IPS-18a (cell line): ENCODE measurements at regions not wholly inside any gene's neighbourhood (a gene's known extent, or its start where the extent isn't known, plus 50 kb on each side); places are given as distances from the start of the nearest gene placed in this dataset.
A peak's percentile ranks its signal among the peaks of the same experiment; 100 is the strongest.
"Not testable (repeated sequence)": the region's sequence is repeated elsewhere in the genome, so short reads cannot be mapped to it uniquely, and the experiment has no call there.

Experiments used
- H3K27ac ChIP-seq: one replicate; pipeline ENCODE4 v1.5.1; 2013; ENCODE audit warnings: low read length
- H3K27me3 ChIP-seq: one replicate; pipeline ENCODE4 v1.6.1; 2013; ENCODE audit warnings: mild to moderate bottlenecking, low read length; ENCODE audit not compliant: control insufficient read depth, insufficient read depth
- H3K36me3 ChIP-seq: one replicate; pipeline ENCODE4 v1.6.1; 2013; ENCODE audit warnings: low read depth, low read length; ENCODE audit not compliant: control insufficient read depth
- H3K4me1 ChIP-seq: one replicate; pipeline ENCODE4 v1.6.1; 2013; ENCODE audit warnings: low read depth, low read length; ENCODE audit not compliant: control insufficient read depth
- H3K4me3 ChIP-seq: one replicate; pipeline ENCODE4 v1.5.1; 2013; ENCODE audit warnings: low read length
- H3K9ac ChIP-seq: one replicate; pipeline ENCODE4 v1.6.1; 2013; ENCODE audit warnings: mild to moderate bottlenecking, low read length, moderate library complexity
- H3K9me3 ChIP-seq: one replicate; pipeline ENCODE4 v1.6.1; 2013; ENCODE audit warnings: low read depth, low read length; ENCODE audit not compliant: control insufficient read depth

DNA sequence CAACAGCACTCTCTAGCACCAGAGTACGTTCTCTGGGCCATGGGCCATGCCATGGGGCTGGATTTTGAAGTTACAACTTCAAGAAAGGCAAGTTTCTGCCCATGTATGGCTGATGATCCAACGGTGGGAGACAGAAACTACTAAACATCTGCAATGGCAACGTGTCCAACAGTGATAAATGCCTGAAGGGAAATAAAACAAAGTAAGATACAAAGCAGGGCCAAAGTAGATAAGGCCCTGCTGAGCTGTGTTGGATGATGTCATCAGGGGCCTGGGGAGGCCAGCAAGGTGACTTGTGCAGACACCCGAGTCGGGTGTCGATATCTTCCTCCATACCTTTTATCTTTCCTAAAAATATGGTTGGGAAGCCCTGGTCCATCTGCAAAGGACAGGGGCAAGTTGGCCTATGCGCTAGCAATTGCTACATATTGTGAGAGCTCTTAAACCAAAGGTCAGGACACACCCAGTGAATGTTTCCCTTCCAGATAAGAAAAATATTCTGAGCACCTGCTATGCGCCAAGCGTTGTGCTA lies 487.2 kb downstream of the MN1 start:
- peaks cover 9% of the 10 kb centered on the region for H3K27me3 ChIP-seq
- no peak overlapping the region for H3K27ac ChIP-seq
- peaks cover 5% of the 10 kb centered on the region for H3K9me3 ChIP-seq
- H3K4me3 ChIP-seq, result no peak overlapping the region
- no peak overlapping the region for H3K9ac ChIP-seq
- H3K4me1 ChIP-seq, result peaks cover 34% of the 10 kb centered on the region
- H3K36me3 ChIP-seq, result no peaks in the 10 kb centered on the region

DNA sequence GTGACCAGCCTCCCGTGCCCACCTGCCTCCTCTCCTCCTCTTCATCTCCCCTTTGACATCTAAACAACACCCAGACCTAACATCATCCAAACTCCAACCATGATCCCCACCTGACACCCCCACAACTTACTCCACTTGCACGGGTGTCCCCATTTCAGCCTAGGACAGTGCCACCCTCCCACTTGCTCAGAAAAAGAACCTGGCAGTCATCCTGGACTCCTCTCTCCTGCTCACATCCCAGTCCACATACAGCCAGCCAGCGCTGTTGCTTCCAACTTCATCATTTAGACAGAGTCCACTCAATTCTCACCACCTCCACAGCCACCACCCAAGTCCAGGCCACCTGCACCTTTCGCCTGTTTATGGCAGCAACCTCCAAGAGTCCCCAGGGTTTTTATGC lies 485.7 kb downstream of the MN1 start:
- peaks cover 8% of the 10 kb centered on the region for H3K27me3 ChIP-seq

DNA sequence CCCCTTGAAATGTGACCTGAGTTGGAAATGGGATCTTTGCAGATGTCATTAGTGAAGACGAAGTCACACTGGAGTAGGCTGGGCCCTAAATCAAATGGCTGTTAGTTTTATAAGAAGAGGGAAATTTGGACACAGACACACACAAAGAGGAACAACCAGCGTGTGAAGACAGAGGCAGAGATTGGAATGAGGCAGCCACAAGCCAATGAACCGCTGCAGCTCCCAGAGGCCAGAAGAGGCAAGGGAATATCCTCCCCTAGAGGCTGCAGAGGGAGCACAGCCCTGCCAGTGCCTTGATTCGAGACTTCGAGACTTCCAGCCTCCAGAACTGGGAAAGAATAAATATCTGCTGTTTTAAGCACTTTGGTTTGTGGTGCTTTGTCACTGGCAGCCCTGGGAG lies 484.5 kb downstream of the MN1 start:
- no peak overlapping the region for H3K27ac ChIP-seq
- no peaks in the 10 kb centered on the region for H3K36me3 ChIP-seq
- H3K9me3 ChIP-seq, result peaks cover 7% of the 10 kb centered on the region
- no peak overlapping the region for H3K4me3 ChIP-seq
- peaks cover 3% of the 10 kb centered on the region for H3K27me3 ChIP-seq
- H3K9ac ChIP-seq, result no peak overlapping the region
- peaks cover 19% of the 10 kb centered on the region for H3K4me1 ChIP-seq

More for the DNA sequence above, 485.7 kb downstream of the MN1 start:
- peaks cover 7% of the 10 kb centered on the region for H3K9me3 ChIP-seq
- H3K9ac ChIP-seq, result no peak overlapping the region
- peaks cover 31% of the 10 kb centered on the region for H3K4me1 ChIP-seq
- no peaks in the 10 kb centered on the region for H3K36me3 ChIP-seq
- no peak overlapping the region for H3K4me3 ChIP-seq
- no peak overlapping the region for H3K27ac ChIP-seq

DNA sequence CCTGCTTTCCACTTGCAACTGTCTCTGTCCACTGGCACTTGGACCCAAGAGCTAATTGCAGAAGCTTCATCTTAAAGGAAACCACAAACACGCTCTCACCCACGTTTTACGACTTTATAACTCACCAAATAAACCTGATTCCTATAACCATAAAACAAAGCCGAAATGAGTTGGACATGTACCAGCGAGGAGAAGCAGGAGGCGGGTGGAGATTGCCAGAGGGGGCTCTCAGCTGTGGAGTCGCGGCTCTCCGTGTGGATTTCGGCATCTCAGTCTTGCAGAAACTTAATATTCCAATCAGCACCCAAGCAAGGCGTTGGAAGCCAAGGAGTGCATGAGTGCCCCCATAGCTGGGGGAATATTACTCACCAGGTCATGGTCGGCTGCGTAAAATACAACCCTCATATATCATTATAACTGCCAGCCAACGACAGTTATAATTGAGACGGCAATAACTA lies 483.6 kb downstream of the MN1 start:
- Histone ChIP-seq H3K27me3 (no peaks in the 10 kb centered on the region), H3K36me3 (no peaks in the 10 kb centered on the region), H3K4me3 (no peak overlapping the region), H3K27ac (no peak overlapping the region), H3K9ac (no peak overlapping the region), H3K4me1 (peaks cover 12% of the 10 kb centered on the region), H3K9me3 (peaks cover 7% of the 10 kb centered on the region)

DNA sequence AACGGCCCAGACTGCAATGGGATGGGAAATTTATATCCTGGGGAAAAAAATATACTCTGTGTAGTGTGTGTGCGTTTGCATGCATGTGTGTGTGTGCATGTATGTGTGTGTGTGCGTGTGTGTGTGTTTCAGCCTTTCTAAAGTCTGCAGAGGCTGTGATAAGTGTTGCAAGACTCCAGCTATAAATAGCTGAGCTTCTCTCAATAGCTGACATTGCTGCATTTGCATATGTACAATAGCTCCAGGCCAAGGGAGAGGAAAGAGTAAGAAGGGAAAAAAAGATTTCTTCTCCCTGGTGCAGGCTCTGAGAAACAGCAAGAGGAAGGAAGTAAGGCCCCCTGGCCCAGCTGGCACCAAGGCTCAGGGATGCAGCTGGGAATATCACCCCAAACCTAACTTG lies 483.0 kb downstream of the MN1 start:
- no peaks in the 10 kb centered on the region for H3K36me3 ChIP-seq
- H3K4me3 ChIP-seq, result no peak overlapping the region
- H3K4me1 ChIP-seq, result peaks cover 7% of the 10 kb centered on the region
- no peak overlapping the region for H3K9ac ChIP-seq
- H3K27ac ChIP-seq, result no peak overlapping the region
- H3K27me3 ChIP-seq, result no peaks in the 10 kb centered on the region
- peaks cover 7% of the 10 kb centered on the region for H3K9me3 ChIP-seq

DNA sequence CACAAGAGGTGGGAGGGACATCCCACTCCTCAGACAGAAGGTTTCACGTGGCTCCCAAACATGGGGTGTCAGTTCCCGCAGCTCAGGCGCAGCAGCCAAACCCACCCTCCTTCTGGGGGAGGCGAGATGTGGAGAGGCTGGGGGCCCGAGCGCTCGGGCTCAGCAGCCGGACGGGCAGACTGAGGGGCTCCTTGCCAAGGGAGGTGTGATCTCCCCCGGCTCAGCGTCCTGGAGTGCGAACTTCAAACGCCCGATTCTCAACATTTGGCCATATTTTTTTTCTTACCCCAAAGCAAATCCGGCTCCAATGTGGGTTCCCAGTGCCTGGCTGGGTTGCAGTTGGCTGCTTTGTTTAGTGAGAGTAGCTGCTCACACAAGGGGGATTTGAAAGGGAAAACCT lies 477.9 kb downstream of the MN1 start:
- Histone ChIP-seq H3K36me3 (no peaks in the 10 kb centered on the region), H3K9ac (no peak overlapping the region), H3K4me1 (peaks cover 2% of the 10 kb centered on the region), H3K27me3 (no peaks in the 10 kb centered on the region), H3K27ac (no peak overlapping the region), H3K9me3 (peaks cover 7% of the 10 kb centered on the region), H3K4me3 (no peak overlapping the region)

DNA sequence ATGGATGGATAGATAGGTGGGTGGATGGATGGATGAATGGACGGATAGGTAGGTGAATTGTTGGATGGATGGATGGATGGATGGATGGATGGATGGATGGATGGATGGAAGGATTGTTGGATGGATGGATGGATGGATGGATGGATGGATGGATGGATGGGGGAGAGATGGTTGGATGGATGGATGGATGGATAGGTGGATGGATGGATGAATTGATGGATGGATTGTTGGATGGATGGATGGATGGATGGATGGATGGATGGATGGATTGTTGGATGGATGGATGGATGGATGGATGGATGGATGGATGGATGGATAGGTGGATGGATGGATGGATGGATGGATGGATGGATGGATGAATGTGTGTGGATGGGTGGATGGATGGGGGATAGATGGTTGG lies 476.6 kb downstream of the MN1 start:
- H3K4me1 ChIP-seq, H3K9me3 ChIP-seq, H3K4me3 ChIP-seq, H3K9ac ChIP-seq, H3K27ac ChIP-seq, H3K27me3 ChIP-seq, H3K36me3 ChIP-seq: not testable (repeated sequence)

DNA sequence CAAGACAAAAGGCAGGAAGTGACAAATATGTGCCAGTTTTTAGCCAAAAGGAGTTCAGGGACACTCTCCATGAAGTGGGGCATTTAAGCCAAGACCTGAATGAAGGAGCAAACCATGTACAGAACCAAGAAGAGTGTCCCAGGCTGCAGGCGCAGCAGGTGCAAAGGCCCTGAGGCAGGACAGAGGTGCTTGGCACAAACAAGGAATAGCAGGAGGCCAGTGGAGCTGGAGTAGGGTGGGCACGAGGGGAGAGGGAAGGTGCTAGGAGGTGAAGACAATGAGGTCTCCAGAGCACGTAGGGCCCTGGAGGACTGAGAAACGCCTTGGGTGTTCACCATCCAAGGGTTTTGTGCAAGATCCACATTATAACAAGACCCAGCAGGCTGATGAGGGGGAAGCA lies 474.1 kb downstream of the MN1 start:
- H3K27ac ChIP-seq, result no peak overlapping the region
- no peaks in the 10 kb centered on the region for H3K9me3 ChIP-seq
- H3K9ac ChIP-seq, result no peak overlapping the region
- no peak overlapping the region for H3K4me3 ChIP-seq
- peaks cover 4% of the 10 kb centered on the region for H3K27me3 ChIP-seq
- H3K4me1 ChIP-seq, result peaks cover 19% of the 10 kb centered on the region
- no peaks in the 10 kb centered on the region for H3K36me3 ChIP-seq

DNA sequence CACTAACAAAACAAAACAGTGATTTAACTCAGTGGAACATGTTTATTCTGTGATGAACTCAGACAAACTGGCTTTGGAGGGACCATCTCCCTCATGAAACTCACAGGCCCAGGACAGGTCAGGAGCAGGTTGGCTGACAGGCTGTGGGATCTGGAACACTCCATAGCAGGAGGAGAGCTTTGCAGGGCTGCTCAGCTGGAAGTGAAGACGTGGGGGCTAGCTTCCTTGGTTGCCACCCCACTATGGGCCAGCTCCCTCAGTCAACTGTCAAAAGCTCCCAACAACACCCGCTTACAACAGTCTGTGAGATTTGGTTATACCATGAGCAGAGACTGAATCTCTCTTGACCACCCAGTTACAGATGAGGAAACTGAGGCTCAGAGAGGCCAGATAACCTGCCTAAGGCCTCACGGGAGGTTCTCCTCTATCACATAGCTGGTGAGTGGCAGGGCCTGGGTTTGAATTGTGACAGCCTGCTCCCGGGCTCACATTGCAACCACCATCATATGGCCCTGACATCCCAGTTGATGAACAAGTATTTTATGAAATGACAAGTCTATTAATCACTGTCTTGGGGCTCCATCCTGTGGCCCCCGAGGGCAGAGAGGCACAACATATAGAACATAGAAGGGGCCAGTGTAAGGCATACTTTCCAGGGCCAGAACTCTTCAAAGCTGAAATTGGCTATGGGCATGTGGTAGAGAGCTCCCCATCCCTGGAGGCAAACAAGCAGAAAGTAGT lies 473.4 kb downstream of the MN1 start:
- H3K36me3 ChIP-seq, result no peaks in the 10 kb centered on the region
- H3K27ac ChIP-seq, result no peak overlapping the region
- H3K9ac ChIP-seq, result no peak overlapping the region

DNA sequence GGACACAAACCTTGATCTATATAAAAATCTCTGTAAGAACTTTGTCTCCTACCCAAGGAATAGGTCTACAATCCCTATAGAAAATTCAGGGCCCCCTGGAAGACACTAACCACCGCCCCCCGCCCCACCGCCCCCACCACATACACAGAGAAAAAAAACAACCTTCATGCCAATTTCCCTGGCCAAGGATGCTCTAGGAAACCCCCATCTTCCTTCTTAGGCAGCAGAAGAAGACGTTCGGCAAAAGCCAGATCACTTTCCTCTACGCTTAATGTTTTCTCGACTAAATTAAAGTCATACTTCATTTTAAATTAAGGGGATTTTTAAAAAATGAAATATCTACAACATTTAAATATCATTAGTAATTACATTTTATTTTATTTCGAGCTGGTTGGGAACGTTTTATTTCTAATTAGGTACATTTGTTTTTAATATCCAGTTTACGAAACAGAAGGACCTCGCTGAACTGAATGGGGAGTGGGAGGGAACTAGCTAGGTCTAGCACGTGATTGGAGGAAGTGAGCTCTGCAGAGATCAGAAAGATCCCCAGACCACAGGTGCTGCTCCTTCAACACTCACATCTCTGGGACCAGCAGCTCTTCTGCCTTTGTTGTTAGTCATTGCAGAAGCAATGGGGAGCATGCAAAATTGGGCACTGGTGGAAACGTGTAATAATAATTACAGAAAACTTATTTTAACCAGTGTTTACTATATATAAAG lies 472.3 kb downstream of the MN1 start:
- Histone ChIP-seq H3K4me1 (peaks cover 19% of the 10 kb centered on the region), H3K27me3 (peaks cover 4% of the 10 kb centered on the region), H3K36me3 (no peaks in the 10 kb centered on the region), H3K27ac (no peak overlapping the region), H3K9ac (no peak overlapping the region), H3K4me3 (peak overlapping the region; percentile 2), H3K9me3 (no peaks in the 10 kb centered on the region)

More for the DNA sequence above, 473.4 kb downstream of the MN1 start:
- H3K9me3 ChIP-seq, result no peaks in the 10 kb centered on the region
- no peak overlapping the region for H3K4me3 ChIP-seq
- peaks cover 19% of the 10 kb centered on the region for H3K4me1 ChIP-seq
- peaks cover 4% of the 10 kb centered on the region for H3K27me3 ChIP-seq

DNA sequence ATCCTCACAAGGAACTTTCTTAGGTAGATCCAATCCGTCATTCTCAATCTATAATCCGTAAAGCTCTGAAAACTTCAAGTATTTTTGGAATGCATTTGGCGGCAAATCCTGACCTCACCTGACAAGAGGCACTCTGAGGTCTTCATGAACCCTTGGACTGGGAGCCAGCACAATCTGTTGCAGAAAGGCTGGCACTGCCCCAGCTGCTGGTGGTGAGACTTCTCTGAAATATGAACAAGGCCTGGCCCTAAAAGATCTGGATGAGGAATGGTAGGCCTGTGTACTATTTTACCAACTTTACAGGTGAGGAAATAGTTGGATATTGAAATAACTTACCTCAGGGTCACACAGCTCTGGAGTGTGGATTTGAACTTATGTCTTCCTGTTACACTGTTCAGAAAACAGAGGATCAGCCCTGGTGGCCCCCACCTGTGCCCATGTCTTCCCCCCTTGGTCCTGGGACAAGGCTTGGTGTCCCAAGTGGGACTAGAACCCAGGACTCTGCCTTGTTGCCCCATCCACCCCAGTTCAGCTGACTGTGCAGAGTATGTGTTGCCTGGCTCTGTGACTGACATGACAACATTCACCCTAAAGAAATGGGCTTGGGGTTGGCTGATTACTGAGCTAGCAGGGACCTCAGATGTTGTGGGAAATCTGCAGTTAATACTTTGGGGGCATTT lies 471.4 kb downstream of the MN1 start:
- H3K9ac ChIP-seq, result no peak overlapping the region

More for the DNA sequence above, 471.4 kb downstream of the MN1 start:
- Histone ChIP-seq H3K36me3 (no peaks in the 10 kb centered on the region), H3K27ac (no peak overlapping the region), H3K9me3 (no peaks in the 10 kb centered on the region), H3K4me3 (no peak overlapping the region), H3K27me3 (peaks cover 4% of the 10 kb centered on the region), H3K4me1 (peaks cover 19% of the 10 kb centered on the region)
